DMS114 treated with DMSO at 0.1 percent for 48 hours (cell line): ENCODE measurements at regions not wholly inside any gene's neighbourhood (a gene's known extent, or its start where the extent isn't known, plus 50 kb on each side); places are given as distances from the start of the nearest gene placed in this dataset.
"Not testable (repeated sequence)": the region's sequence is repeated elsewhere in the genome, so short reads cannot be mapped to it uniquely, and the experiment has no call there.

Experiments
- DNase-seq: peaks from one replicate; lab custom pipeline; 2025; ENCODE audit not compliant: unreplicated experiment; lab: John Stamatoyannopoulos, UW

GRCh38 chr5:15344954-15345353 is 155.0 kb upstream of the FBXL7 start:
- no peak for DNase-seq

- DNase-seq = no peak
These were observed 161.4 kb upstream of the FBXL7 start for GRCh38 chr5:15338546-15338945.

- DNase-seq = no peak
These were observed 165.3 kb upstream of the FBXL7 start for GRCh38 chr5:15334551-15335266.

DNA sequence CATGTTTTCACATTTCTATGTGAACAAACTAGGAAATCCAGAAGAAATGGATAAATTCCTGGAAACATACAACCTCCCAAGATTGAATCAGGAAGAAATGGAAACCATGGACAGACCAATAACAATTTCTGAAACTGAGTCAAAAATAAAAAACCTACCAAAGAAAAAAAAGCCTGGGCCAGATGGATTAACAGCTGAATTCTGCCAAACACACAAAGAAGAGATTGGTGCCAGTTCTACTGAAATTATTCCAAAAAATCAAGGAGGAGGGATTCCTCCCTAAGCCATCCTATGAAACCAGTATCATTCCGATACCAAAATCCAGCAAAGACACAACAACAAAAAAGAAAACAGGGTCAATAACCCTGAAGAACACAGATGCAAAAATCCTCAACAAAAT is 166.9 kb upstream of the FBXL7 start:
- DNase-seq = no peak

GRCh38 chr5:15326932-15327331 is 173.0 kb upstream of the FBXL7 start:
- DNase-seq = no peak

- DNase-seq = no peak
These were observed 173.5 kb upstream of the FBXL7 start for GRCh38 chr5:15326471-15326870.

DNA sequence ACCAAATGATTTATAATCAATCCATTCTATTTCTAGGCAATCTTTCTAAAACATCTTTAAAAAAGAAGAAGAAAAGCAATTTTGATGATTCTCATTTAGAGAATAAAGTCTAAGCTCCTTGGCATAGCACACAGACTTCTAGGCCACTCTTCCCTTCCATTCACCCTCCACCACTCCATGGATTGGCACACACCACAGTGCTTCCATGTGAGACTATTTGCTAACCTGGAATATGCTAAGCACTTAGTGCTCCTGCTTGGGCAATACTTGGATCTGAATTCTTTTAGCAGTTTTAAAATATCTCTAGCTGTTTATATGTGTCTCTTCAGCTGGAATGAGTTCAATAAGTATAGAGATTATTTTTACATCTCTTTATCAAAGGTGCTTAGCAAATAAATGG is 177.6 kb upstream of the FBXL7 start:
- no peak for DNase-seq

DNA sequence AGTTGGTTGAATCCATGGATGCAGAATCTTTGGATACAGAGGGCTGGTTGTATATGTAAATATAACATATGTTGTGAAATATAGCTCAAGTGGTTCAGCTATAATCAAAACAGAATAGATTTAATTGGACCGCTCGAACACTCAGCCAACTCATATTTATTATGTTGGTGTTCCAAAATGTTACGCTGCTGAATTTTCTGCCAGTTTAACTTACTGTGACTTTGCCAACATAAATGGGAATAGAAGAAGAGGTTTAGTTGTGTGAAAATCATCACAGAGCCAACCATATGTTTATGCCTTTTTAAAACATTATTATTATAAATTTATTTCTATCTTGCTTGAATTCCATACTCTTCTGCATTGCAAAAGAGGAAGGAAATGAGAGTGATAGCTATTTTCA is 178.2 kb upstream of the FBXL7 start:
- no peak for DNase-seq

- DNase-seq = no peak
These were observed 179.1 kb upstream of the FBXL7 start for GRCh38 chr5:15320871-15321270.

- no peak for DNase-seq
These were observed 194.8 kb upstream of the FBXL7 start for GRCh38 chr5:15304914-15305834.

- DNase-seq = no peak
These were observed 195.8 kb upstream of the FBXL7 start for GRCh38 chr5:15304066-15304731.

DNA sequence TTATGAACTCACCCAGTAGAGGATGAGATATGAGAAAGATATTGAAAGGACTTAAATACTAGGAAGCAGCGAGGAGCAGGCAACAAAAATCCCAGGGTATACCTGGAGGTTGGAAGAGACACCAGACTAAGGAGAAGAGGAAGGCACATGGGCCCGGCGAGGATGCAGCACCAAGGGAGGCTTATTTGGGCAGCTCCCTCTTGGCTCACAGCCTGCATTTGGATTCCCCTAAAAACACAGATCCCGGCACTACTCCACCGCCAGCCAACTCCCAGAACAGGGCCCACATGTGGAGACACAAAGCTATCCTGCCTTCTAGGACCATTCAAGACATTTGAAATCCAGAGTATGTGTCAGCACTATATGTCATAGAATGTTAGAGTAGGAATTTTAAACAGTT is 199.8 kb upstream of the FBXL7 start:
- no peak for DNase-seq

GRCh38 chr5:15290953-15291352 is 209.0 kb upstream of the FBXL7 start:
- DNase-seq = no peak

DNA sequence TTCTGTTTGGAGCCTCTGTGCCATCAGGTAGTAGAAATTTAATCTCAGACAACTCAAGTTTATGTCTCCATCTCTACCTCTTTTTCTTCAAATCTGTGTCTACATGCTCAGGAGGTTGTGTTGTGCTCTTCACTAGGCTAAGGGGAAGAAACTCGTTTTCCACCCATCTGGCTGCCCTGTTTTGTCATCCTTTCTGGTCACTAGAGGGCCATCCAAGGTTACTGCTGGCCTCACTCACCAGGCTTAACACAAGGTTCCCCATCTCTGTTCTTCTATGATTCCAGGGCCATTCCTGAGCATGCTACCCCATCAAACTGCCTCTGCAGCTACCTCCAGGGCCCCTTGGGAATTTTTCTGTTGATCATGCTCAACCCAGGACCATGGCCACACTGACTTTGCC is 213.3 kb upstream of the FBXL7 start:
- DNase-seq = no peak

DNA sequence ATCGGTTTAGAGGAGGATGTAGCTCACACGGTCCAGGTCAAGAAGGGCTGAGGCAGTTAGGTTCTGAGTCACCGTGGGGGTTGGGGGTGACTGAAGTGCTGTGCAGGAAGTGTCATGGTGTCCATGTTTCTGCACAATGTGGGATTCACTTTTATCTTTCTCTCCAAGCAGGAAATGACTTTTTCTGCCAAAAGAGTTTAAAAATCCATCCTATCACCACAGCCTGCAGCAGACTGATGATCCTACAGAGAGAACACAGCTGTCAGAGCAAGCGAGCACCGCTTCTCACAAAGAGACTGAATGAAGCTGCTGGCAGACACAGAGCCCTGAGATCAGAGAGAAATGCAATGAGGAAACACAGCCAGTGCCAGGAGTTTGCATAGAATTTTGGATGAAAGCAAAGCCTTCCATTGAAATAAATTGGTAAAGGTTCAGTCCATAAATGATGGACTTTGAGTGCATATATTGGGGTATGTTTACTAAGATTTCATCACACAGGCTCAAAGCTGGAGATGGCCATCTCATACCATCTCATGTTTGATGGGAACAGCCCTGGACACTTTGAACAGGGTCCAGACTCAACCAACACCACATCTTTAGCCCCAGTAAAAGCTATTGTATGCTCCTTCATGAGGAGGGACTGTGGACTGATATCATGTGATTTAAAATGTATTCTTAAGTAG is 213.9 kb upstream of the FBXL7 start:
- no peak for DNase-seq

DNA sequence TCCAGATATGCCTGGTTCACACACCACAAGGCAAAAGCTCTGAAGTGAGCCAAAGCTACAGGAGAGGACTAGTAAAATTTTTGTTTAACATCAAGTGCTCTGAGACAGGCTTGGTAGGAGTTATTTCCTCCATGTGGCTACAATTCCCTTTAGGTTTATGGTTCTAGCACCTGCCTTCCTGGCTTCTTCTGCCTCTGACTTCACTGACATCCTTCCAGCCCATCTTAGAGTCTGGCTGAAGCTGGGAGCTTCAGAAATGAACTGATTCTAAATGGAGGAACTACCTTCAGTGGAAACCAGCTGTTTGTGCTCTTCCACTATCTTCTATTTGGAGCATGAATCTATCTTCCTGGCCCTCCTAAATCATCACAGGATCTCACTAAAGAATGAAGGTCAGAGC is 215.3 kb upstream of the FBXL7 start:
- DNase-seq = no peak

GRCh38 chr5:15283076-15283475 is 216.9 kb upstream of the FBXL7 start:
- no peak for DNase-seq

GRCh38 chr5:15282611-15283010 is 217.4 kb upstream of the FBXL7 start:
- DNase-seq = no peak

DNA sequence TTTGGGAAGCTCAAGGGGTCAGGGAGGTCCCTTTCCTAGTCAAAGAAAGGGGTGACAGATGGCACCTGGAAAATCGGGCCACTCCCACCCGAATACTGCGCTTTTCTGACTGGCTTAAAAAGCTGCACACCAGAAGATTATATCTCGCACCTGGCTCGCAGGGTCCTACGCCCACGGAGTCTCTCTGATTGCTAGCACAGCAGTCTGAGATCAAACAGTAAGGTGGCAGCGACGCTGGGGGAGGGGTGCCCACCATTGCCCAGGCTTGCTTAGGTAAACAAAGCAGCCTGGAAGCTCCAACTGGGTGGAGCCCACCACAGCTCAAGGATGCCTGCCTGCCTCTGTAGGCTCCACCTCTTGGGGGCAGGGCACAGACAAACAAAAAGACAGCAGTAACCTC is 228.4 kb upstream of the FBXL7 start:
- DNase-seq = not testable (repeated sequence)

DNA sequence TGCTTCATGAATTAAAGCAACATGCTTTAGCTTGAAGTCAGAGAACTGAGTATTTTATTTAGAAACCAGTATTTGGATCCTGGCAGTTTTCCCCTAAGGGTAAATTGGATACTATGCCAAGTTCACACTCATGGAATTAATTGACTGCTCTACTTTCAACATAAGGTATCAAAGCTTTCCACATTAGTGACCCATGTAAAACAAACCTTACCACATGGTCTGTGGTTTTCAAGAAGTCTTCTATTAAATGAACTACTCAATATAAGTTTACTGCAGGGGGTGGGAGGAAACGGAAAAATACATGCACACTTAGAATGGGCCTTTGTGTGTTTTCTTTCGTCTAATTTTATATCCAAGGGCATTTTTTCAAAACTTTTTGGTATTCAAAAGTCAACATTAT is 232.0 kb upstream of the FBXL7 start:
- no peak for DNase-seq

DNA sequence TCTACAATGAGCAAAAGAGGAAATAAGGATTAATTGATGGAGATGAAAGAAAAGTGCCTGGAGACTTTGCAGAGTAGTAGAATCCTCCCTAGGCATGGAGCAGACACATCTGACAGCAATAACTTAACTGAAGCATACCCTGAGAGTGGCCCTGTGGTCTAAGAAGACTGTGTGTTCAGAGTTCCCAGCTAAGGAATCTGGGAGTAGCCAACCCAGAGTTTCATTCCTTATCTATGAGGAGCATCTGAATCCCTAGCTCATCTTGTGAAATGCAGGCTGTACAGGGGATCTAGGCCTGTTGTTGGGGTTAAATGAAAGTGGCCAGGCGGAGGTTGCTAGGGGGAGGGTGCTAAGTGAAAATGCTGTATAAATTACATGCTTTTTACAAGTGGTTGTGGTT is 233.1 kb upstream of the FBXL7 start:
- DNase-seq = no peak
